ENCODE measurements at regions not wholly inside any gene's neighbourhood (a gene's known extent, or its start where the extent isn't known, plus 50 kb on each side); places are given as distances from the start of the nearest gene placed in this dataset.

DNA sequence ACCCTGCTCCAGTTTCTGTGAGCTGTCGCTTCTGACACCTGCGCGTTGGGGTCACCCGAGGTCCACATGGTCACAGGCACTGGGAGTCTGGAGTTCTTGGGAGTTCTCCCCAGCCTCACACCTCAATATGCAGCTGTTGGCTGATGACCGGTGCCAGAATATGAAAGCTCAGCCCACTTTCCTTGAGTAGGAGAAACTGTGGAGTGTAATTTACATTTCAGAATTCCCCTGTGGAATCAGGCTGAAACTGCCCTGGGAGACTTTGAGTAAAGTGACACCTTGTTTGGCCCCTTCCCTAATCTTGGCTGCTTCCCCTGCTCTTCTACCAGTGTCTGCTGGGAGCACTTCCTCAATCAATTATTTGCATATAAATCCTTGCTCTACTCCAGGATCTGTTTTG is 255.9 kb downstream of the NFKBIZ start:
- TF ChIP-seq, protein P1, sequence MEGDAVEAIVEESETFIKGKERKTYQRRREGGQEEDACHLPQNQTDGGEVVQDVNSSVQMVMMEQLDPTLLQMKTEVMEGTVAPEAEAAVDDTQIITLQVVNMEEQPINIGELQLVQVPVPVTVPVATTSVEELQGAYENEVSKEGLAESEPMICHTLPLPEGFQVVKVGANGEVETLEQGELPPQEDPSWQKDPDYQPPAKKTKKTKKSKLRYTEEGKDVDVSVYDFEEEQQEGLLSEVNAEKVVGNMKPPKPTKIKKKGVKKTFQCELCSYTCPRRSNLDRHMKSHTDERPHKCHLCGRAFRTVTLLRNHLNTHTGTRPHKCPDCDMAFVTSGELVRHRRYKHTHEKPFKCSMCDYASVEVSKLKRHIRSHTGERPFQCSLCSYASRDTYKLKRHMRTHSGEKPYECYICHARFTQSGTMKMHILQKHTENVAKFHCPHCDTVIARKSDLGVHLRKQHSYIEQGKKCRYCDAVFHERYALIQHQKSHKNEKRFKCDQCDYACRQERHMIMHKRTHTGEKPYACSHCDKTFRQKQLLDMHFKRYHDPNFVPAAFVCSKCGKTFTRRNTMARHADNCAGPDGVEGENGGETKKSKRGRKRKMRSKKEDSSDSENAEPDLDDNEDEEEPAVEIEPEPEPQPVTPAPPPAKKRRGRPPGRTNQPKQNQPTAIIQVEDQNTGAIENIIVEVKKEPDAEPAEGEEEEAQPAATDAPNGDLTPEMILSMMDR (IDR thresholded peaks at IDR 0.05; ENCODE audit: borderline replicate concordance, extremely low read depth, low read length, poor library complexity, severe bottlenecking), result no peak
- no peak for TF ChIP-seq EZH2 (IDR thresholded peaks at IDR 0.05; ENCODE audit: borderline replicate concordance, low read depth, low read length, severe bottlenecking)

Data from DND-41 (cell line).